Thyroid gland (tissue), 4 donors: ENCODE measurements at regions not wholly inside any gene's neighbourhood (a gene's known extent, or its start where the extent isn't known, plus 50 kb on each side); places are given as distances from the start of the nearest gene placed in this dataset. TPM values are rescaled to one million over a fixed set of nuclear protein-coding genes. Genes with fewer than 3 reads are reported as not detected.

Experiments
- DNase-seq, 2 donors: peaks; one replicate each; pipeline ENCODE4 v3.0.0-alpha.2; 2019
- H3K27ac ChIP-seq, 3 donors: fragments of 200-600 bp; sonication (generic); 1 replicate in 2 of 3; 2 replicates in 1 of 3; pipeline ENCODE4 v1.5.1; 2016 to 2019; ENCODE audit warnings: mild to moderate bottlenecking in 1 of 3, moderate library complexity in 1 of 3
- H3K27me3 ChIP-seq: fragments of 200-600 bp; sonication (generic); one replicate; pipeline ENCODE4 v1.5.1; 2019
- H3K36me3 ChIP-seq, 2 donors: fragments of 200-600 bp; sonication (generic); one replicate each; pipeline ENCODE4 v1.5.1; 2016 to 2019
- H3K4me1 ChIP-seq, 2 donors: fragments of 200-600 bp; sonication (generic); one replicate each; pipeline ENCODE4 v1.5.1; 2017 to 2019
- H3K4me3 ChIP-seq, 3 donors: fragments of 200-600 bp; sonication (generic); replicated peaks in 1 of 3; 1 replicate in 2 of 3; 2 replicates in 1 of 3; pipeline ENCODE4 v1.5.1; 2016; ENCODE audit warnings: mild to moderate bottlenecking in 1 of 3
- H3K9me3 ChIP-seq: fragments of 200-600 bp; sonication (generic); one replicate; pipeline ENCODE4 v1.5.1; 2017
- CTCF ChIP-seq, 6 experiments: fragments of 200-600 bp in 3 of 6; fragments of 450-650 bp in 3 of 6; sonication (generic) in 3 of 6; IDR thresholded peaks; one replicate each; pipeline ENCODE4 v1.5.1; 2016 to 2019; ENCODE audit warnings: antibody characterized with exemption in 6 of 6, mild to moderate bottlenecking in 2 of 6, inconsistent platforms in 1 of 6, moderate library complexity in 1 of 6
- POLR2A ChIP-seq, 2 donors: fragments of 450-650 bp; IDR thresholded peaks; one replicate each; pipeline ENCODE4 v1.6.1; 2017; ENCODE audit warnings: antibody characterized with exemption in 2 of 2, mild to moderate bottlenecking in 2 of 2, moderate library complexity in 1 of 2
- WGBS, 2 donors: methylation state at CpG; one replicate each; pipeline ENCODE4 v1.1.5; 2017; 5-methylcytosine and 5-hydroxymethylcytosine counted together
- intact Hi-C: fragments of 100-400 bp; cut with DNase I; formaldehyde crosslinking; loops from one replicate; pipeline ENCODE4 v1.15.1; 2023
- small RNA-seq: library from RNA; depleted of rRNA; stranded (forward); fragments of <200 nt; gene quantifications from one replicate; pipeline ENCODE3, GENCODE V24; 2016

GRCh38 chr18:44627280-44627679, 53.4 kb upstream of the SETBP1 start:
- WGBS, 2 donors = 75 to 77% methylated on average over 3 of the region's 3 CpGs

DNA sequence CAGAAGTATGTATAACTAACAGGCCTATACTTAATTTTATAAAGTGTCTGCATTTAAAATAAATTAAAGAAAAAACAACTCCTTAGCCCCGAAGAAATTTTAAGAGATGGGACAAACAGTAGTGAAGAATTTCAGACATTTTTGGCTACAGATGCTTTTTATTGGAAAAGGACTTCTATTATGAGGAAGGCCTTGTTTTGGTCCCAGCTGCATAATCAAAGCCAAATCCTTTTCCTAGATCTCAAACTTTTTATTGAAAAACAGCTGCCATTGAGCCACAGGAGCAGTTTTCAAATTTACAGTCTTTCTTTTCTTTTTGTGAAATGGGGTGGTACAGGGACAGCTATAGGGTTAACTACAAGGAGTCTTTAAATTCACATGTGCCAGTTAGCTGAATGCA, 51.3 kb upstream of the SETBP1 start:
- Histone ChIP-seq H3K4me1 (peaks cover 3 to 7% of the 10 kb centered on the region in 2 donors), H3K4me3 (no peak overlapping the region), H3K36me3 (no peaks in the 10 kb centered on the region), H3K27ac (no peak overlapping the region), H3K27me3 (no peaks in the 10 kb centered on the region), H3K9me3 (no peaks in the 10 kb centered on the region)
- WGBS, 2 donors = 70 to 81% methylated on average over 1 of the region's 1 CpG
- intact Hi-C loops = no loop called here
- DNase-seq = no peak
- TF ChIP-seq CTCF (IDR thresholded peaks at IDR 0.05) (no peak), POLR2A (IDR thresholded peaks at IDR 0.05) (no peak)

More at GRCh38 chr18:44627280-44627679, 53.4 kb upstream of the SETBP1 start:
- H3K4me3 ChIP-seq = no peak overlapping the region
- peaks cover 3 to 7% of the 10 kb centered on the region in 2 donors for H3K4me1 ChIP-seq
- intact Hi-C loops = no loop called here
- H3K9me3 ChIP-seq = no peaks in the 10 kb centered on the region
- no peaks in the 10 kb centered on the region for H3K27me3 ChIP-seq
- no peak for TF ChIP-seq POLR2A (IDR thresholded peaks at IDR 0.05)
- no peak for TF ChIP-seq CTCF (IDR thresholded peaks at IDR 0.05)
- DNase-seq = no peak
- H3K27ac ChIP-seq = no peak overlapping the region
- no peaks in the 10 kb centered on the region for H3K36me3 ChIP-seq

GRCh38 chr18:44630118-44630517, 50.6 kb upstream of the SETBP1 start:
- H3K4me1 ChIP-seq = peaks cover 3 to 4% of the 10 kb centered on the region in 2 donors
- 75 to 80% methylated on average over 2 of the region's 2 CpGs for WGBS, 2 donors
- TF ChIP-seq POLR2A (IDR thresholded peaks at IDR 0.05) = no peak
- TF ChIP-seq CTCF (IDR thresholded peaks at IDR 0.05) = no peak
- no peaks in the 10 kb centered on the region for H3K27me3 ChIP-seq
- H3K9me3 ChIP-seq = no peaks in the 10 kb centered on the region
- H3K27ac ChIP-seq = no peak overlapping the region
- no peak overlapping the region for H3K4me3 ChIP-seq
- intact Hi-C loops = no loop called here
- no peak for DNase-seq
- no peaks in the 10 kb centered on the region for H3K36me3 ChIP-seq

Small RNAs in the stretch of these regions (small RNA-seq; reads per million reads assigned to genes)
- gene RNA5SP455 = not detected
